Neuronal stem cell (in vitro differentiated cells): ENCODE measurements at regions not wholly inside any gene's neighbourhood (a gene's known extent, or its start where the extent isn't known, plus 50 kb on each side); places are given as distances from the start of the nearest gene placed in this dataset.
A peak's percentile ranks its signal among the peaks of the same experiment; 100 is the strongest.

Experiments
- DNase-seq: peaks from one replicate; pipeline ENCODE4 v3.0.0-alpha.2; 2013; ENCODE audit warnings: low spot score
- H2AFZ ChIP-seq: one replicate; pipeline ENCODE4 v1.6.1; 2013; ENCODE audit warnings: mild to moderate bottlenecking, low read length, inconsistent platforms
- H2AK5ac ChIP-seq: 2 replicates; pipeline ENCODE4 v1.6.1; 2013; ENCODE audit warnings: low read depth, mild to moderate bottlenecking, inconsistent platforms, low read length, moderate library complexity, mixed read lengths
- H2BK120ac ChIP-seq: 2 replicates; pipeline ENCODE4 v1.6.1; 2013; ENCODE audit warnings: low read depth, mild to moderate bottlenecking, inconsistent platforms, low read length, moderate library complexity, mixed read lengths
- H2BK12ac ChIP-seq: one replicate; pipeline ENCODE4 v1.6.1; 2013; ENCODE audit warnings: low read length, inconsistent platforms
- H2BK15ac ChIP-seq: 2 replicates; pipeline ENCODE4 v1.6.1; 2013; ENCODE audit warnings: mild to moderate bottlenecking, low read length, inconsistent platforms, mixed read lengths
- H2BK5ac ChIP-seq: one replicate; pipeline ENCODE4 v1.6.1; 2013; ENCODE audit warnings: inconsistent platforms, mild to moderate bottlenecking, low read length, moderate library complexity
- H3K14ac ChIP-seq: one replicate; pipeline ENCODE4 v1.6.1; 2013; ENCODE audit warnings: low read length, inconsistent platforms
- H3K18ac ChIP-seq: 2 replicates; pipeline ENCODE4 v1.6.1; 2013; ENCODE audit warnings: low read length, inconsistent platforms
- H3K23ac ChIP-seq: 2 replicates; pipeline ENCODE4 v1.6.1; 2013; ENCODE audit warnings: low read depth, mild to moderate bottlenecking, mixed read lengths, low read length, inconsistent platforms; ENCODE audit not compliant: poor library complexity
- H3K27ac ChIP-seq: replicated peaks from 3 replicates; pipeline ENCODE4 v1.5.1; 2013; ENCODE audit warnings: low read length, inconsistent platforms
- H3K27me3 ChIP-seq, 3 experiments: 2 replicates each; pipeline ENCODE4 v1.6.1; 2013; ENCODE audit warnings: low read length in 3 of 3, mild to moderate bottlenecking in 2 of 3, inconsistent platforms in 1 of 3, low read depth in 1 of 3, mixed read lengths in 1 of 3, moderate library complexity in 1 of 3; ENCODE audit not compliant: control insufficient read depth in 3 of 3, insufficient read depth in 3 of 3
- H3K36me3 ChIP-seq, 2 donors: replicated peaks in 1 of 2; 2 replicates each; pipeline ENCODE4 v1.6.1; 2013; ENCODE audit warnings: low read length in 2 of 2; ENCODE audit not compliant: control insufficient read depth in 2 of 2, insufficient read depth in 2 of 2
- H3K4ac ChIP-seq: 2 replicates; pipeline ENCODE4 v1.6.1; 2013; ENCODE audit warnings: inconsistent platforms, mild to moderate bottlenecking, low read length, moderate library complexity
- H3K4me1 ChIP-seq, 2 donors: 1 replicate in 1 of 2; 2 replicates in 1 of 2; pipeline ENCODE4 v1.6.1; 2013; ENCODE audit warnings: low read length in 2 of 2, low read depth in 1 of 2; ENCODE audit not compliant: control insufficient read depth in 2 of 2, insufficient read depth in 1 of 2
- H3K4me2 ChIP-seq: one replicate; pipeline ENCODE4 v1.6.1; 2013; ENCODE audit warnings: mild to moderate bottlenecking, low read length, inconsistent platforms; ENCODE audit not compliant: insufficient read depth, poor library complexity, severe bottlenecking
- H3K4me3 ChIP-seq, 2 donors: 2 replicates each; pipeline ENCODE4 v1.5.1; 2013; ENCODE audit warnings: low read length in 2 of 2, mild to moderate bottlenecking in 2 of 2, inconsistent platforms in 1 of 2, moderate library complexity in 1 of 2
- H3K79me1 ChIP-seq: one replicate; pipeline ENCODE4 v1.6.1; 2013; ENCODE audit warnings: low read depth, mild to moderate bottlenecking, inconsistent platforms, low read length, moderate library complexity
- H3K9ac ChIP-seq: one replicate; pipeline ENCODE4 v1.6.1; 2013; ENCODE audit warnings: mild to moderate bottlenecking, low read depth, low read length, inconsistent platforms; ENCODE audit not compliant: poor library complexity
- H3K9me3 ChIP-seq, 2 donors: replicated peaks in 1 of 2; 2 replicates each; pipeline versions ENCODE3 to v1.6.1; 2013; ENCODE audit warnings: low read length in 2 of 2, mild to moderate bottlenecking in 2 of 2, inconsistent platforms in 1 of 2, low read depth in 1 of 2, mixed read lengths in 1 of 2, moderate library complexity in 1 of 2; ENCODE audit not compliant: control insufficient read depth in 2 of 2, insufficient read depth in 1 of 2
- H4K8ac ChIP-seq: one replicate; pipeline ENCODE4 v1.6.1; 2013; ENCODE audit warnings: low read depth, mild to moderate bottlenecking, inconsistent platforms, low read length, moderate library complexity
- H4K91ac ChIP-seq: one replicate; pipeline ENCODE4 v1.6.1; 2013; ENCODE audit warnings: low read length, low read depth, mild to moderate bottlenecking, inconsistent platforms; ENCODE audit not compliant: poor library complexity
- WGBS, 2 donors: extraction: QIAGEN DNeasy Blood & Tissue Kit; methylation state at CpG; one replicate each; pipeline ENCODE4 v1.1.7; 2013; ENCODE audit warnings: missing lambda C conversion rate in 2 of 2, mixed read lengths in 1 of 2; ENCODE audit not compliant: insufficient read length in 2 of 2, insufficient replicate concordance in 1 of 2; ENCODE audit errors: extremely low coverage in 2 of 2; 5-methylcytosine and 5-hydroxymethylcytosine counted together

DNA sequence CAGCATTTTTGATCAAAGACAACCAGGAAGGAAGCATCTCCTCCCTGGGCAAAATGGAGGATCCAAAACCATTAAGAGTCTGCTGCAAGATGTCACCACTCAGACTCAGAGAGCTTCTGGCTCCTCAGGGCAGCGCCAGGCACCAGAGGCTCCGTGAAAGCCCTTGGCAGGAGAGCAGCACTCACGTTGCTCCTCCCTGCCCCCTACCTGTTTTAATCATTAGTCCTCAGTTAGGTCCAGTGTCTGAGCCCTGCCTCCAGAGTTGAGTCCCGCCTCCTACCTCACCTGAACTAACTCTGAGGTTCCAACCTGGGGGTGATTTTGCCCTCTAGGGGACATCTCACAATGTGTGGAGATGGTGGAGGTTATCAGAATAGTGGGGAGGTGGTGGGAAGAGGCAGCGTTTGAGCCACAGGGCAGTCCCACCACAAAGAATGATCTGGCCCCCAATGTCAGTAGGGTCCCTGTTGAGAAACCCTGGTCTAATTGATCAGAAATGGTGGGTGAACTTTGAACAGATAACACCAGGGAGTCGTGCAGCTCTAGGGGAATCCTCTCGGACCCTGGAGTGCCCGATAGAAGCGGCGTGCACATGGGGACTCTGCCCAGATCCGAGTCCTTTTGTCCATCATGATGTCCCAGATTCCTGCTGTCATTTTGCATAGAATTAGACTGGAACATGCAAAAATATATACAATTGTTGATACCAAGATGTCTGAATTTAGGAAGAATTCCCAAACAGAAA lies 156.7 kb upstream of the DIO3 start:
- no peak overlapping the region for H3K4ac ChIP-seq
- H2AK5ac ChIP-seq, result no peak overlapping the region
- no peak overlapping the region for H2BK120ac ChIP-seq
- no peak overlapping the region for H3K18ac ChIP-seq
- no peak overlapping the region for H4K8ac ChIP-seq
- WGBS, 2 donors, result no CpG with 5 or more reads among the region's 11 CpGs
- H3K4me2 ChIP-seq, result no peak overlapping the region
- no peak overlapping the region for H4K91ac ChIP-seq
- H3K23ac ChIP-seq, result no peak overlapping the region
- H3K4me3 ChIP-seq, result no peak overlapping the region
- H3K27ac ChIP-seq, result no peak overlapping the region
- H3K9me3 ChIP-seq, result no peaks in the 10 kb centered on the region
- no peak overlapping the region for H3K14ac ChIP-seq
- no peak overlapping the region for H2AFZ ChIP-seq
- DNase-seq, result no peak
- no peaks in the 10 kb centered on the region for H3K79me1 ChIP-seq
- no peak overlapping the region for H2BK5ac ChIP-seq
- H3K9ac ChIP-seq, result no peak overlapping the region
- H3K4me1 ChIP-seq, result peaks cover 0 to 7% of the 10 kb centered on the region in 2 donors
- no peak overlapping the region for H2BK15ac ChIP-seq
- no peaks in the 10 kb centered on the region for H3K36me3 ChIP-seq
- H3K27me3 ChIP-seq, result no peaks in the 10 kb centered on the region
- H2BK12ac ChIP-seq, result no peak overlapping the region

DNA sequence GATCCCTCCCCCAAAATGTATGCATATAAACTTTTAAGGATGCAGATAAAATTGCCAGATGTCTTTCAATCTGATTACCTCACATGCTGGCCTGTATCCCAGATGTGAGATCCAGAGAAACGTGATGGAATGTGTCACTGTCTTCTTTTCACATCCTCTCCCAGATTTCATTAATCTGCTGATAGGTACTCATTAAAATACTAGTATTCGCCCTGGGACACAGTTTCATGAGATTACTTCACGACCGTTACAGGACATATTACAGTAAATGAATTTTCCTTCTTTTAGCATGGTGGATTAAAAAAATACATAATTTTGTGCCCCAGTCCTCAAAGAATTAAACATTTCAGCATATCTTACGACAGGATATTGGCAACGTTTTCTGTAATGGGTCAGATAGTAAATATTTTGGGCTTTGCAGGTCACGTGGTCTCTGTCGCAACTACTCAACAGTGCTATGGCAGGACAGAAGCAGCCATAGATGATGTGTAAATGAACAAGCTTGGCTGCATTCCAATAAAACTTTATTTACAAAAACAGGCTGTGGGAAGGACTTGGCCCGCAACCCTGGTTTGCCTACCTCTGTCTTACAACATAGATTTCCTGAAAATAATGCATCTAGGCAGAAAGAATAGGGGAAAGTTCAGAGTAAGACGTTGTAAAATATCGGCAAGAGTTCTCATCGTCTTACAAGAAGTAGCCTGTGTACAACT lies 156.0 kb upstream of the DIO3 start:
- Histone ChIP-seq H3K4me3 (no peak overlapping the region), H3K79me1 (no peaks in the 10 kb centered on the region), H4K8ac (no peak overlapping the region), H3K4me2 (no peak overlapping the region), H3K36me3 (no peaks in the 10 kb centered on the region), H3K9me3 (no peaks in the 10 kb centered on the region), H4K91ac (no peak overlapping the region), H3K27ac (no peak overlapping the region), H3K4ac (no peak overlapping the region), H2BK5ac (no peak overlapping the region), H2BK15ac (no peak overlapping the region), H2BK12ac (no peak overlapping the region), H2AK5ac (no peak overlapping the region), H2BK120ac (no peak overlapping the region), H3K18ac (no peak overlapping the region), H2AFZ (no peak overlapping the region), H3K23ac (no peak overlapping the region), H3K9ac (no peak overlapping the region), H3K4me1 (peaks cover 0 to 7% of the 10 kb centered on the region in 2 donors), H3K14ac (no peak overlapping the region), H3K27me3 (no peaks in the 10 kb centered on the region)
- no peak for DNase-seq
- no CpG with 5 or more reads among the region's 12 CpGs for WGBS, 2 donors

- Histone ChIP-seq H3K27me3 (no peaks in the 10 kb centered on the region), H3K9me3 (no peaks in the 10 kb centered on the region), H3K9ac (no peak overlapping the region)
These were observed 154.4 kb upstream of the DIO3 start for GRCh38 chr14:101406921-101407320.

DNA sequence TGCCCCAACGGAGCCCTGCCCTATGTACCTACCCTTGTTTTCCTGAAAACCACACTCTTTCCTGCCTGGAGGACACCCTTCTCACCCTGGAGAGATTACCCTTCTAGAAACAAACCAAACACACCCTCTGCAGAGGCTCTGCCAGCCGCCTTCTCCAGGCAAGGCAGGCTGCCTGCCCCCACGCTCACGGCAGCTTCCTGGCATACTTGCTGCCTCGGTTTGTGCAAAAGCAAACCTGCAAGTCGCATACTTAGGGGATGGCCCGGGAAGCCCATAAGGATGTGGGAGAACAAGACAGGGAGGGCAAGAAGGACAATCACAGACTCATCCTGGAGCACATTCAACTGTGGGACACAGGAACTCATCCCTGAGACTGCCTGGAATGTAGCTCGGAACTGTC lies 154.0 kb upstream of the DIO3 start:
- peaks cover 0 to 5% of the 10 kb centered on the region in 2 donors for H3K4me1 ChIP-seq

More at GRCh38 chr14:101406921-101407320, 154.4 kb upstream of the DIO3 start:
- peak overlapping the region; percentile 7 for H2BK12ac ChIP-seq
- H3K4ac ChIP-seq, result no peak overlapping the region
- no peak overlapping the region for H2BK120ac ChIP-seq
- no peak overlapping the region for H3K23ac ChIP-seq
- H2BK5ac ChIP-seq, result no peak overlapping the region
- no peak overlapping the region for H3K14ac ChIP-seq
- no CpG with 5 or more reads among the region's 7 CpGs for WGBS, 2 donors
- no peak overlapping the region for H3K27ac ChIP-seq
- H2BK15ac ChIP-seq, result peak overlapping the region; percentile 24
- no peak overlapping the region for H3K4me2 ChIP-seq
- H4K91ac ChIP-seq, result no peak overlapping the region
- H3K36me3 ChIP-seq, result no peaks in the 10 kb centered on the region
- H3K79me1 ChIP-seq, result no peaks in the 10 kb centered on the region
- no peak overlapping the region for H4K8ac ChIP-seq
- peaks cover 0 to 5% of the 10 kb centered on the region in 2 donors for H3K4me1 ChIP-seq
- H3K18ac ChIP-seq, result peak overlapping the region; percentile 31
- peak overlapping the region; percentile 33 for H2AK5ac ChIP-seq
- DNase-seq, result no peak
- no peak overlapping the region for H2AFZ ChIP-seq
- no peak overlapping the region for H3K4me3 ChIP-seq

More for the DNA sequence above, 154.0 kb upstream of the DIO3 start:
- Histone ChIP-seq H2BK5ac (no peak overlapping the region), H3K14ac (no peak overlapping the region), H4K91ac (no peak overlapping the region), H3K23ac (no peak overlapping the region), H2BK15ac (peak overlapping the region; percentile 34), H3K4ac (no peak overlapping the region), H3K36me3 (no peaks in the 10 kb centered on the region), H2BK12ac (no peak overlapping the region), H2AK5ac (peak overlapping the region; percentile 33), H2BK120ac (no peak overlapping the region), H3K18ac (no peak overlapping the region), H3K9me3 (no peaks in the 10 kb centered on the region), H3K4me3 (no peak overlapping the region), H4K8ac (no peak overlapping the region), H2AFZ (no peak overlapping the region), H3K27me3 (no peaks in the 10 kb centered on the region), H3K79me1 (no peaks in the 10 kb centered on the region), H3K27ac (no peak overlapping the region), H3K9ac (peak overlapping the region; percentile 56), H3K4me2 (no peak overlapping the region)
- no peak for DNase-seq
- WGBS, 2 donors, result no CpG with 5 or more reads among the region's 8 CpGs
